NCI-H2196 (cell line): ENCODE measurements at regions not wholly inside any gene's neighbourhood (a gene's known extent, or its start where the extent isn't known, plus 50 kb on each side); places are given as distances from the start of the nearest gene placed in this dataset.
"Not testable (repeated sequence)": the region's sequence is repeated elsewhere in the genome, so short reads cannot be mapped to it uniquely, and the experiment has no call there.

ENCODE experiments used
- DNase-seq: peaks from one replicate; lab custom pipeline; 2025; ENCODE audit not compliant: unreplicated experiment; lab: John Stamatoyannopoulos, UW

- not testable (repeated sequence) for DNase-seq
These were observed 735.1 kb upstream of the SGO1 start for GRCh38 chr3:20921112-20921511.

- DNase-seq, result no peak
These were observed 731.1 kb upstream of the SGO1 start for GRCh38 chr3:20916951-20917606.

- DNase-seq, result no peak
These were observed 728.3 kb upstream of the SGO1 start for GRCh38 chr3:20914310-20914709.

- no peak for DNase-seq
These were observed 726.4 kb upstream of the SGO1 start for GRCh38 chr3:20912406-20912805.

GRCh38 chr3:20909511-20909910 is 723.5 kb upstream of the SGO1 start:
- no peak for DNase-seq

- DNase-seq, result no peak
These were observed 719.3 kb upstream of the SGO1 start for GRCh38 chr3:20905210-20905805.

- no peak for DNase-seq
These were observed 718.7 kb upstream of the SGO1 start for GRCh38 chr3:20904671-20905070.

GRCh38 chr3:20898962-20899361 is 713.0 kb upstream of the SGO1 start:
- no peak for DNase-seq

GRCh38 chr3:20890111-20890519 is 704.1 kb upstream of the SGO1 start:
- DNase-seq, result no peak

- DNase-seq, result no peak
These were observed 692.7 kb upstream of the SGO1 start for GRCh38 chr3:20878691-20879090.

- no peak for DNase-seq
These were observed 687.2 kb upstream of the SGO1 start for GRCh38 chr3:20873235-20873634.

- no peak for DNase-seq
These were observed 684.3 kb upstream of the SGO1 start for GRCh38 chr3:20870106-20870899.

GRCh38 chr3:20865803-20866202 is 679.8 kb upstream of the SGO1 start:
- DNase-seq, result no peak

GRCh38 chr3:20861454-20861853 is 675.4 kb upstream of the SGO1 start:
- no peak for DNase-seq

GRCh38 chr3:20857636-20858035 is 671.6 kb upstream of the SGO1 start:
- no peak for DNase-seq

GRCh38 chr3:20853890-20854289 is 667.9 kb upstream of the SGO1 start:
- no peak for DNase-seq

GRCh38 chr3:20852712-20853111 is 666.7 kb upstream of the SGO1 start:
- no peak for DNase-seq

- no peak for DNase-seq
These were observed 664.0 kb upstream of the SGO1 start for GRCh38 chr3:20849975-20850374.

- no peak for DNase-seq
These were observed 660.8 kb upstream of the SGO1 start for GRCh38 chr3:20846832-20847231.

- DNase-seq, result no peak
These were observed 660.1 kb upstream of the SGO1 start for GRCh38 chr3:20846066-20846465.

- no peak for DNase-seq
These were observed 658.8 kb upstream of the SGO1 start for GRCh38 chr3:20844851-20845250.
